Liver (tissue), 8 donors: ENCODE measurements at regions not wholly inside any gene's neighbourhood (a gene's known extent, or its start where the extent isn't known, plus 50 kb on each side); places are given as distances from the start of the nearest gene placed in this dataset.

Experiments
- DNase-seq: peaks from one replicate; pipeline ENCODE4 v3.0.0-alpha.2; 2017; ENCODE audit warnings: low spot score
- H3K27ac ChIP-seq, 2 donors: one replicate each; pipeline ENCODE4 v1.7.0; 2013; ENCODE audit warnings: inconsistent platforms in 2 of 2, low read length in 2 of 2, control low read depth in 1 of 2, low read depth in 1 of 2, mild to moderate bottlenecking in 1 of 2
- H3K27me3 ChIP-seq, 4 donors: one replicate each; pipeline versions ENCODE4 v1.6.1 to v1.7.0; 2013; ENCODE audit warnings: low read length in 3 of 4, inconsistent platforms in 1 of 4, mild to moderate bottlenecking in 1 of 4, moderate library complexity in 1 of 4; ENCODE audit not compliant: control insufficient read depth in 4 of 4, insufficient read depth in 4 of 4
- H3K36me3 ChIP-seq, 4 donors: one replicate each; pipeline versions ENCODE4 v1.6.1 to v1.7.0; 2013; ENCODE audit warnings: low read length in 3 of 4, mild to moderate bottlenecking in 3 of 4, low read depth in 1 of 4, moderate library complexity in 1 of 4; ENCODE audit not compliant: control insufficient read depth in 4 of 4, insufficient read depth in 3 of 4
- H3K4me1 ChIP-seq, 4 donors: one replicate each; pipeline versions ENCODE4 v1.6.1 to v1.7.0; 2013; ENCODE audit warnings: low read length in 3 of 4, mild to moderate bottlenecking in 3 of 4, moderate library complexity in 1 of 4; ENCODE audit not compliant: control insufficient read depth in 4 of 4, insufficient read depth in 4 of 4
- H3K4me3 ChIP-seq, 3 donors: one replicate each; pipeline versions ENCODE4 v1.6.1 to v1.7.0; 2013; ENCODE audit warnings: low read length in 3 of 3, control low read depth in 1 of 3, low read depth in 1 of 3, mild to moderate bottlenecking in 1 of 3
- H3K9ac ChIP-seq, 2 donors: one replicate each; pipeline ENCODE4 v1.7.0; 2013; ENCODE audit warnings: low read length in 2 of 2, mild to moderate bottlenecking in 2 of 2, moderate library complexity in 2 of 2, control low read depth in 1 of 2, low read depth in 1 of 2
- H3K9me3 ChIP-seq, 4 donors: one replicate each; pipeline versions ENCODE4 v1.6.1 to v1.7.0; 2013; ENCODE audit warnings: low read length in 3 of 4; ENCODE audit not compliant: control insufficient read depth in 4 of 4
- CTCF ChIP-seq: fragments of 150-350 bp; IDR thresholded peaks from 2 replicates; pipeline ENCODE4 v1.5.1; 2017; ENCODE audit warnings: improper control_type of control experiment, low read depth, low read length; ENCODE audit not compliant: missing input control
- EGR1 ChIP-seq, 2 donors: IDR thresholded peaks; 2 replicates each; pipeline ENCODE4 v1.6.1; 2016 to 2018; ENCODE audit warnings: antibody characterized with exemption in 2 of 2, low read depth in 2 of 2
- FOXA1 ChIP-seq: IDR thresholded peaks from 2 replicates; pipeline ENCODE4 v1.6.1; 2016; ENCODE audit warnings: antibody characterized with exemption
- FOXA2 ChIP-seq: IDR thresholded peaks from 2 replicates; pipeline ENCODE4 v1.6.1; 2016; ENCODE audit warnings: antibody characterized with exemption
- GABPA ChIP-seq, 2 donors: IDR thresholded peaks in 1 of 2; conservative IDR thresholded peaks in 1 of 2; 2 replicates each; pipeline ENCODE4 v1.6.1; 2016; ENCODE audit warnings: antibody characterized with exemption in 2 of 2, mild to moderate bottlenecking in 1 of 2, moderate library complexity in 1 of 2
- HNF4G ChIP-seq: IDR thresholded peaks from 2 replicates; pipeline ENCODE4 v1.6.1; 2016; ENCODE audit warnings: antibody characterized with exemption
- JUND ChIP-seq, 2 donors: IDR thresholded peaks; 2 replicates each; pipeline ENCODE4 v1.6.1; 2016; ENCODE audit warnings: antibody characterized with exemption in 2 of 2
- TAF1 ChIP-seq: conservative IDR thresholded peaks from 2 replicates; pipeline ENCODE4 v1.6.1; 2016; ENCODE audit warnings: antibody characterized with exemption, mild to moderate bottlenecking
- ZBTB33 ChIP-seq: IDR thresholded peaks from 2 replicates; pipeline ENCODE4 v1.6.1; 2016; ENCODE audit warnings: antibody characterized with exemption
- WGBS: extraction: QIAGEN DNeasy Blood & Tissue Kit; methylation state at CpG from one replicate; pipeline ENCODE4 v1.1.7; 2013; 5-methylcytosine and 5-hydroxymethylcytosine counted together
- donor health status: healthy.
- donor health status: healthy.
- donor health status: healthy.
- donor health status: healthy.
- donor health status: healthy.

- Histone ChIP-seq H3K27me3 (peaks cover 0 to 2% (median 0%) of the 10 kb centered on the region in 4 donors), H3K9ac (no peak overlapping the region), H3K27ac (no peak overlapping the region), H3K36me3 (no peaks in the 10 kb centered on the region), H3K4me3 (no peak overlapping the region), H3K9me3 (peaks cover 0 to 2% (median 0%) of the 10 kb centered on the region in 4 donors), H3K4me1 (no peaks in the 10 kb centered on the region)
- TF ChIP-seq ZBTB33 (no peak), TAF1 (no peak)
- 89% methylated on average over 8 of the region's 8 CpGs for WGBS
- no peak for DNase-seq
Measured at GRCh38 chr14:98889836-98890185, 382.2 kb downstream of the BCL11B start.

GRCh38 chr14:98890556-98891340, 381.2 kb downstream of the BCL11B start:
- 60% methylated on average over 13 of the region's 13 CpGs for WGBS

GRCh38 chr14:98893675-98894074, 378.3 kb downstream of the BCL11B start:
- H3K9ac ChIP-seq, result no peak overlapping the region
- H3K4me3 ChIP-seq, result no peak overlapping the region
- H3K36me3 ChIP-seq, result no peaks in the 10 kb centered on the region
- TF ChIP-seq CTCF, result no peak
- TF ChIP-seq GABPA (IDR thresholded peaks at IDR 0.05 in 1 of 2, conservative IDR thresholded peaks at IDR 0.05 in 1 of 2), result no peak
- TF ChIP-seq HNF4G, result no peak
- peaks cover 0 to 2% (median 0%) of the 10 kb centered on the region in 4 donors for H3K9me3 ChIP-seq
- DNase-seq, result no peak
- H3K27me3 ChIP-seq, result no peaks in the 10 kb centered on the region
- H3K4me1 ChIP-seq, result no peaks in the 10 kb centered on the region
- no peak overlapping the region for H3K27ac ChIP-seq

More at GRCh38 chr14:98890556-98891340, 381.2 kb downstream of the BCL11B start:
- peaks cover 0 to 2% (median 0%) of the 10 kb centered on the region in 4 donors for H3K27me3 ChIP-seq
- H3K36me3 ChIP-seq, result no peaks in the 10 kb centered on the region
- DNase-seq, result no peak
- no peak overlapping the region for H3K4me3 ChIP-seq
- H3K4me1 ChIP-seq, result no peaks in the 10 kb centered on the region
- H3K27ac ChIP-seq, result no peak overlapping the region
- H3K9me3 ChIP-seq, result peaks cover 0 to 2% (median 0%) of the 10 kb centered on the region in 4 donors
- no peak for TF ChIP-seq TAF1
- TF ChIP-seq ZBTB33, result no peak
- TF ChIP-seq EGR1 (IDR thresholded peaks at IDR 0.05; ENCODE audit: low read depth in 2 of 2), result no peak
- TF ChIP-seq JUND (IDR thresholded peaks at IDR 0.05), result no peak
- TF ChIP-seq FOXA2, result no peak
- TF ChIP-seq FOXA1, result no peak
- no peak overlapping the region for H3K9ac ChIP-seq
